GM12878 (cell line): ENCODE measurements at regions not wholly inside any gene's neighbourhood (a gene's known extent, or its start where the extent isn't known, plus 50 kb on each side); places are given as distances from the start of the nearest gene placed in this dataset.

Experiments used
- ATAC-seq: fragments of 200-7000 bp; cut with Tn5 transposase; 3 replicates; pipeline ENCODE4 v1.9.1; 2020; ENCODE audit warnings: mild to moderate bottlenecking, moderate library complexity
- BruUV-seq: library from RNA; stranded (reverse); fragments of 400-500 nt; replicated peaks from 2 replicates; lab custom pipeline; 2021; lab: Mats Ljungman, UMichigan
- CTCF ChIA-PET: fragments of 300-600 bp; sonication (Branson Sonifier 250); formaldehyde crosslinking; extraction: SDS; loops from one replicate; lab custom pipeline; 2021; ENCODE audit warnings: inconsistent platforms; lab: Yijun Ruan, JAX
- POLR2A ChIA-PET: fragments of 350-600 bp; formaldehyde crosslinking; extraction: SDS; loops from one replicate; lab custom pipeline; 2021; ENCODE audit warnings: inconsistent platforms; lab: Charles Lee
- RAD21 ChIA-PET: fragments of 300-600 bp; sonication (Branson Sonifier 250); formaldehyde crosslinking; loops from one replicate; lab custom pipeline; 2023; ENCODE audit warnings: antibody characterized with exemption; ENCODE audit not compliant: unreplicated experiment; lab: Charles Lee
- SMC1A ChIA-PET: fragments of 300-600 bp; sonication (Branson Sonifier 250); formaldehyde crosslinking; loops from one replicate; lab custom pipeline; 2023; ENCODE audit not compliant: unreplicated experiment, uncharacterized antibody; lab: Charles Lee
- DNase-seq: peaks from one replicate; pipeline ENCODE4 v3.0.0-alpha.2; 2011; ENCODE audit warnings: low read depth, low spot score
- FAIRE-seq: peaks from 3 replicates; lab custom pipeline; 2011; peaks lifted over from hg19 to GRCh38; lab: Jason Lieb, UNC
- H2AFZ ChIP-seq: 2 replicates; pipeline ENCODE4 v1.6.0; 2011; ENCODE audit warnings: low read depth, low read length, control low read depth; ENCODE audit not compliant: control insufficient read depth
- H3K27ac ChIP-seq: 2 replicates; pipeline ENCODE4 v1.5.1; 2011; ENCODE audit warnings: control low read depth; ENCODE audit not compliant: control insufficient read depth, insufficient read depth
- H3K27me3 ChIP-seq, 2 experiments: replicated peaks in 1 of 2; 2 replicates each; pipeline versions ENCODE4 v1.6.0 to v1.6.1; 2011; ENCODE audit warnings: low read length in 1 of 2; ENCODE audit not compliant: control insufficient read depth in 2 of 2, insufficient read depth in 2 of 2
- H3K36me3 ChIP-seq, 2 experiments: 2 replicates each; pipeline ENCODE4 v1.5.1; 2011; ENCODE audit warnings: low read length in 1 of 2; ENCODE audit not compliant: control insufficient read depth in 2 of 2, insufficient read depth in 2 of 2
- H3K4me1 ChIP-seq: 2 replicates; pipeline ENCODE4 v1.6.1; 2011; ENCODE audit warnings: mild to moderate bottlenecking, low read length, moderate library complexity, mixed read lengths; ENCODE audit not compliant: control insufficient read depth, insufficient read depth
- H3K4me2 ChIP-seq: 2 replicates; pipeline ENCODE4 v1.6.0; 2011; ENCODE audit warnings: control low read depth; ENCODE audit not compliant: control insufficient read depth, insufficient read depth
- H3K4me3 ChIP-seq: fragments of 200-600 bp; sonication (generic); 2 replicates; pipeline ENCODE4 v1.5.1; 2016
- H3K79me2 ChIP-seq: 2 replicates; pipeline ENCODE4 v1.6.0; 2011; ENCODE audit warnings: low read length; ENCODE audit not compliant: control insufficient read depth, insufficient read depth
- H3K9ac ChIP-seq: 2 replicates; pipeline ENCODE4 v1.8.0; 2011; ENCODE audit warnings: low read length, control low read depth, mixed read lengths; ENCODE audit not compliant: control insufficient read depth, insufficient read depth
- H3K9me3 ChIP-seq: replicated peaks from 3 replicates; pipeline ENCODE4 v1.5.1; 2011; ENCODE audit warnings: mild to moderate bottlenecking, low read length; ENCODE audit not compliant: control insufficient read depth, insufficient read depth
- H4K20me1 ChIP-seq: 2 replicates; pipeline ENCODE4 v1.6.0; 2011; ENCODE audit not compliant: control insufficient read depth, insufficient read depth
- ATF3 ChIP-seq: IDR thresholded peaks from 2 replicates; pipeline ENCODE4 v1.6.1; 2011; ENCODE audit warnings: low read depth, mild to moderate bottlenecking, low read length, moderate library complexity, borderline replicate concordance; ENCODE audit errors: extremely low read depth
- BMI1 ChIP-seq: fragments of 450-650 bp; IDR thresholded peaks from 2 replicates; pipeline ENCODE4 v1.6.1; 2016; ENCODE audit warnings: mild to moderate bottlenecking, moderate library complexity, borderline replicate concordance
- CEBPB ChIP-seq, 2 experiments: fragments of 150-350 bp in 1 of 2; IDR thresholded peaks; 2 replicates each; pipeline ENCODE4 v1.6.1; 2012 to 2014; ENCODE audit warnings: low read depth in 2 of 2, low read length in 2 of 2, borderline replicate concordance in 1 of 2, inconsistent platforms in 1 of 2
- E4F1 ChIP-seq: fragments of 450-650 bp; IDR thresholded peaks from 2 replicates; pipeline ENCODE4 v1.6.1; 2018; ENCODE audit warnings: borderline replicate concordance, mild to moderate bottlenecking; ENCODE audit not compliant: partially characterized antibody
- IRF4 ChIP-seq: IDR thresholded peaks from 2 replicates; pipeline ENCODE4 v1.6.1; 2011; ENCODE audit warnings: low read depth, low read length
- IRF5 ChIP-seq: fragments of 450-650 bp; IDR thresholded peaks from 2 replicates; pipeline ENCODE4 v1.6.1; 2017; ENCODE audit warnings: borderline replicate concordance
- KDM1A ChIP-seq: fragments of 200-600 bp; sonication (generic); IDR thresholded peaks from 2 replicates; pipeline ENCODE4 v1.6.1; 2016; ENCODE audit warnings: borderline replicate concordance
- PAX8 ChIP-seq: fragments of 450-650 bp; IDR thresholded peaks from 2 replicates; pipeline ENCODE4 v1.6.1; 2017; ENCODE audit warnings: mild to moderate bottlenecking, moderate library complexity
- PRDM15 ChIP-seq: fragments of 450-650 bp; formaldehyde crosslinking; IDR thresholded peaks from 2 replicates; pipeline ENCODE4 v1.4.0; 2020; ENCODE audit warnings: mild to moderate bottlenecking, moderate library complexity
- SUPT20H ChIP-seq: IDR thresholded peaks from 2 replicates; pipeline ENCODE4 v1.6.1; 2011; ENCODE audit warnings: low read depth, mild to moderate bottlenecking, low read length, moderate library complexity, borderline replicate concordance; ENCODE audit not compliant: control insufficient read depth
- ZBTB40 ChIP-seq: fragments of 450-650 bp; IDR thresholded peaks from 2 replicates; pipeline ENCODE4 v1.6.1; 2016; ENCODE audit warnings: mild to moderate bottlenecking, moderate library complexity, borderline replicate concordance
- WGBS: methylation state at CpG from one replicate; pipeline ENCODE4 v1.1.6; 2016; ENCODE audit warnings: low lambda C conversion rate; ENCODE audit not compliant: insufficient replicate concordance, insufficient coverage; ENCODE audit errors: missing lambda C conversion rate; 5-methylcytosine and 5-hydroxymethylcytosine counted together
- in situ Hi-C: fragments of 300-500 bp; cut with MboI; formaldehyde crosslinking; loops from 9 replicates; pipeline ENCODE4 v1.14.3; 2018; ENCODE audit warnings: mixed read lengths
- intact Hi-C: fragments of 100-400 bp; cut with micrococcal nuclease; formaldehyde crosslinking; loops from one replicate; pipeline ENCODE4 v1.14.2; 2022; ENCODE audit not compliant: unreplicated experiment

DNA sequence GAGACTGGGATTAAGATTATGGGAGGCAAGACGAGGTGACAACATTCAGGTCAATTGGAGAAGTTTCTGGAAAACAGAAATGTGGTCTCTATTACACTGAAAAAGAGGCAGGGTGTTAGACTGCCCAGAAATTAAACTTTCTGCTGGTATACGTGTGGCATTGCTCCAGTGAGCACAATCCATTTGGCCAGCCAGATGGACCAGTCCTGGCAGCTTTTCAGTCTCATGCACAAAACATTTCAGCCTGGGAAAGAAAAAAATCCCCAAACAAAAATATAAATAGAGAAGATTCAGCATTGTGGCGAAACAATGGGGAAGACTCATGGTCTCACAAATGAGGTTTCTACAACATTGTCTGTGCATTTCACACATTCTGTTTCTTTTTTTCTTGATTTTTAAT is 113.9 kb downstream of the HNMT start:
- 37% methylated on average over 3 of the region's 3 CpGs for whole genome bisulfite sequencing
- intact Hi-C loops: no loop called here
- ChIA-PET SMC1A (no interaction called here), POLR2A (no interaction called here), RAD21 (no interaction called here), CTCF (no interaction called here)
- BruUV-seq: no TSS peak
- H4K20me1 ChIP-seq: no peaks in the 10 kb centered on the region
- no peak overlapping the region for H2AFZ ChIP-seq
- no peaks in the 10 kb centered on the region for H3K27me3 ChIP-seq
- DNase-seq (no peak), ATAC-seq (no peak), FAIRE-seq (no peak)
- no peaks in the 10 kb centered on the region for H3K79me2 ChIP-seq
- H3K4me2 ChIP-seq: no peak overlapping the region
- TF ChIP-seq E4F1 (no peak), CEBPB (IDR thresholded peaks at IDR 0.05; ENCODE audit: borderline replicate concordance in 1 of 2, low read depth in 2 of 2, low read length in 2 of 2) (no peak), BMI1 (no peak), ATF3 (no peak), IRF5 (no peak), SUPT20H (no peak), PAX8 (no peak), PRDM15 (CRISPR knock-in tag) (no peak), ZBTB40 (no peak), IRF4 (no peak), KDM1A (no peak)
- H3K36me3 ChIP-seq: no peaks in the 10 kb centered on the region
- H3K9me3 ChIP-seq: no peaks in the 10 kb centered on the region
- in situ Hi-C loops: no loop called here
- no peak overlapping the region for H3K4me3 ChIP-seq
- H3K9ac ChIP-seq: no peak overlapping the region
- H3K4me1 ChIP-seq: no peaks in the 10 kb centered on the region
- H3K27ac ChIP-seq: no peak overlapping the region
